ENCODE measurements at regions not wholly inside any gene's neighbourhood (a gene's known extent, or its start where the extent isn't known, plus 50 kb on each side); places are given as distances from the start of the nearest gene placed in this dataset.
A peak's percentile ranks its signal among the peaks of the same experiment; 100 is the strongest.

DNA sequence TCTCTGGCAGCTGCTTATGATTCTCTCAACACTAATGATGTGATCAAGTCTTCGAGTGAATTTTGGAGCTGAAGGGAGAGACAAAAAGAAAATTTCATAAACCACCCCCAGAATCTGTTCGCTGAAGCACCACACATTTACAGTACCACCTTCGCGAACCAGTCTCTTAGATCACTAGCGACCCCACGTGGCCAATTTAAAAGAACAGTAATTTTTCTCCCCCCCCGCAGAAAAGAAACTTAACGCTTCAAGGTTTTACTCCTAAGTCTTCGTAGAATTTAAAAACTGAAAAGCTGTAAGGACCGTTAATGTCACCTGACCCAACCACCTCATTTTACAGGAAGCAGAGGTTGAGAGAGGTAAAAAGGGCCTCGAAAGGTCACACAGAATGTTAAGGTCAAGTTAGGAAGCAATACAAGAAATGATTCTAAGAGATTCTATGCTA, 187.5 kb downstream of the QDPR start (continued):
- no peak for TF ChIP-seq ZNF462 (CRISPR knock-in tag; IDR thresholded peaks at IDR 0.05)
- no peak for TF ChIP-seq POLR2AphosphoS5 (IDR thresholded peaks at IDR 0.05; ENCODE audit: low read depth)
- no peak for TF ChIP-seq CREB1 (CRISPR knock-in tag; IDR thresholded peaks at IDR 0.05; ENCODE audit: low read depth)
- TF ChIP-seq JUNB (IDR thresholded peaks at IDR 0.05; ENCODE audit: unreplicated experiment): no peak
- peak; percentile 79 to 87 for TF ChIP-seq CTCF (conservative IDR thresholded peaks at IDR 0.05; ENCODE audit: low read depth in 2 of 2)
- no peak for TF ChIP-seq STAT1 (IDR thresholded peaks at IDR 0.05; ENCODE audit: unreplicated experiment)

GRCh38 chr4:17323554-17324385, 188.1 kb downstream of the QDPR start:
- no peaks in the 10 kb centered on the region for H3K9me2 ChIP-seq (ENCODE audit: insufficient read depth)
- no peaks in the 10 kb centered on the region for H4K20me1 ChIP-seq (replicated peaks; ENCODE audit: insufficient read depth)
- H3K27ac ChIP-seq (ENCODE audit: low read depth): no peak overlapping the region
- no peaks in the 10 kb centered on the region for H3K27me3 ChIP-seq (ENCODE audit: insufficient read depth)
- no peaks in the 10 kb centered on the region for H3K36me3 ChIP-seq (ENCODE audit: insufficient read depth)
- H3F3A ChIP-seq (replicated peaks; ENCODE audit: low read depth): no peaks in the 10 kb centered on the region
- no peak overlapping the region for H3K4me2 ChIP-seq
- Mint-ChIP-seq H3K9me3 (no peaks in the 10 kb centered on the region), H3K4me1 (peaks cover 19% of the 10 kb centered on the region; the same call in 2 of the 3 replicates), H3K27ac (no peak overlapping the region), H3K27me3 (ENCODE audit: insufficient read depth, low read depth, poor library complexity) (no peaks in the 10 kb centered on the region), H3K4me3 (no peak overlapping the region), H3K36me3 (ENCODE audit: low read depth) (no peaks in the 10 kb centered on the region)
- no peaks in the 10 kb centered on the region for H3K79me2 ChIP-seq (replicated peaks; ENCODE audit: insufficient read depth)
- no peak overlapping the region for H3K4me3 ChIP-seq
- ATAC-seq (no peak), DNase-seq (ENCODE audit: low spot score) (no peak)
- H2AFZ ChIP-seq: peak overlapping the region; percentile 72; the same call in 1 of the 2 replicates
- peaks cover 18% of the 10 kb centered on the region for H3K4me1 ChIP-seq (ENCODE audit: insufficient read depth)
- TF ChIP-seq ZNF462 (CRISPR knock-in tag; IDR thresholded peaks at IDR 0.05): no peak
- TF ChIP-seq POLR2AphosphoS5 (IDR thresholded peaks at IDR 0.05; ENCODE audit: low read depth): no peak

Measured in GM23338 (cell line).